Type B pancreatic cell (in vitro differentiated cells): ENCODE measurements at regions not wholly inside any gene's neighbourhood (a gene's known extent, or its start where the extent isn't known, plus 50 kb on each side); places are given as distances from the start of the nearest gene placed in this dataset.

Source experiments
- DNase-seq: peaks from one replicate; pipeline ENCODE4 v3.0.0; 2021; ENCODE audit warnings: mixed read lengths; ENCODE audit not compliant: unreplicated experiment; ENCODE audit errors: extremely low spot score
- H3K27ac Mint-ChIP-seq: 2 replicates; pipeline ENCODE4 v1.8.0; 2021; ENCODE audit warnings: mild to moderate bottlenecking, mixed read lengths
- H3K27me3 Mint-ChIP-seq: 2 replicates; pipeline ENCODE4 v1.8.0; 2021; ENCODE audit warnings: mixed read lengths
- H3K36me3 Mint-ChIP-seq: 2 replicates; pipeline ENCODE4 v1.8.0; 2021; ENCODE audit warnings: mixed read lengths
- H3K4me1 Mint-ChIP-seq: one replicate; pipeline ENCODE4 v1.8.0; 2021; ENCODE audit warnings: mixed read lengths; ENCODE audit not compliant: unreplicated experiment
- H3K4me3 Mint-ChIP-seq: 2 replicates; pipeline ENCODE4 v1.8.0; 2021; ENCODE audit warnings: mild to moderate bottlenecking, mixed read lengths
- H3K9me3 Mint-ChIP-seq: 2 replicates; pipeline ENCODE4 v1.8.0; 2021; ENCODE audit warnings: mixed read lengths
- CTCF ChIP-seq: fragments of 200-600 bp; sonication (generic); conservative IDR thresholded peaks from 2 replicates; pipeline ENCODE4 v1.5.0; 2021; ENCODE audit warnings: antibody characterized with exemption, mild to moderate bottlenecking

- Mint-ChIP-seq H3K27ac (no peak overlapping the region), H3K9me3 (no peaks in the 10 kb centered on the region), H3K4me1 (no peaks in the 10 kb centered on the region), H3K27me3 (no peaks in the 10 kb centered on the region), H3K4me3 (no peak overlapping the region), H3K36me3 (no peaks in the 10 kb centered on the region)
- TF ChIP-seq CTCF, result no peak
- no peak for DNase-seq
These were observed 127.6 kb downstream of the DNAJB9 start for GRCh38 chr7:108697254-108697653.

GRCh38 chr7:108711611-108712010, 141.9 kb downstream of the DNAJB9 start:
- H3K27ac Mint-ChIP-seq, result no peak overlapping the region
- no peak for DNase-seq
- H3K4me3 Mint-ChIP-seq, result no peak overlapping the region
- H3K36me3 Mint-ChIP-seq, result no peaks in the 10 kb centered on the region
- peaks cover 4% of the 10 kb centered on the region for H3K27me3 Mint-ChIP-seq
- no peaks in the 10 kb centered on the region for H3K4me1 Mint-ChIP-seq
- no peaks in the 10 kb centered on the region for H3K9me3 Mint-ChIP-seq
- no peak for TF ChIP-seq CTCF

GRCh38 chr7:108716783-108717182, 147.1 kb downstream of the DNAJB9 start:
- H3K9me3 Mint-ChIP-seq, result no peaks in the 10 kb centered on the region
- no peak overlapping the region for H3K27ac Mint-ChIP-seq
- no peak overlapping the region for H3K4me3 Mint-ChIP-seq
- peaks cover 4% of the 10 kb centered on the region for H3K27me3 Mint-ChIP-seq
- H3K4me1 Mint-ChIP-seq, result no peaks in the 10 kb centered on the region
- no peak for TF ChIP-seq CTCF
- no peaks in the 10 kb centered on the region for H3K36me3 Mint-ChIP-seq
- DNase-seq, result no peak

GRCh38 chr7:108717781-108718180, 148.1 kb downstream of the DNAJB9 start:
- H3K27ac Mint-ChIP-seq, result no peak overlapping the region
- no peaks in the 10 kb centered on the region for H3K4me1 Mint-ChIP-seq
- no peak for TF ChIP-seq CTCF
- no peak overlapping the region for H3K4me3 Mint-ChIP-seq
- no peaks in the 10 kb centered on the region for H3K36me3 Mint-ChIP-seq
- no peak for DNase-seq
- H3K27me3 Mint-ChIP-seq, result peaks cover 4% of the 10 kb centered on the region
- H3K9me3 Mint-ChIP-seq, result no peaks in the 10 kb centered on the region

- Mint-ChIP-seq H3K9me3 (no peaks in the 10 kb centered on the region), H3K4me1 (no peaks in the 10 kb centered on the region), H3K36me3 (no peaks in the 10 kb centered on the region), H3K27ac (no peak overlapping the region), H3K27me3 (no peaks in the 10 kb centered on the region), H3K4me3 (no peak overlapping the region)
- DNase-seq, result no peak
- TF ChIP-seq CTCF, result no peak
These were observed 150.0 kb downstream of the DNAJB9 start for GRCh38 chr7:108719631-108720030.

GRCh38 chr7:108722561-108722960, 152.9 kb downstream of the DNAJB9 start:
- H3K36me3 Mint-ChIP-seq, result no peaks in the 10 kb centered on the region
- no peak for DNase-seq
- no peaks in the 10 kb centered on the region for H3K9me3 Mint-ChIP-seq
- no peak overlapping the region for H3K27ac Mint-ChIP-seq
- H3K27me3 Mint-ChIP-seq, result no peaks in the 10 kb centered on the region
- no peaks in the 10 kb centered on the region for H3K4me1 Mint-ChIP-seq
- no peak for TF ChIP-seq CTCF
- H3K4me3 Mint-ChIP-seq, result no peak overlapping the region
